ENCODE measurements at regions not wholly inside any gene's neighbourhood (a gene's known extent, or its start where the extent isn't known, plus 50 kb on each side); places are given as distances from the start of the nearest gene placed in this dataset.

DNA sequence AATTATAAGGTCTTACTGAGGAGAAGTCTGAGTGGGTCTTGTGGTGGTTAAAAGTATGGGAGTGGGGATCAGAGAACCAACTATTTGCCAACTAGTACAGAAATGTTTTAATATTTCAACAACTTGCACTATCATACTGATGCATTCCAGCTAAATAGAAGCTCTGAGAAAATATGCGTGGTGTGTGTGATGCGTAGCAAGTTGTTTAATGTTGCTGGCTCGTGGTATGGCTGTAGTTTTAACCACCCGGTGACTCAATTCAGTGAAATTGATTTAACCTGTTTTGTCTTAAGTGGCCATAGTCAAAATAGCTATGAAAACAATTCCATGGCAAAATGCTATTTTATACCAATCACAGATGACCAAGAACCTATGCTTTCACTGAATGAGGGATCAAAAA is 176.5 kb upstream of the SLC24A2 start:
- TF ChIP-seq POLR2A (IDR thresholded peaks at IDR 0.05): no peak
- TF ChIP-seq POLR2AphosphoS5 (IDR thresholded peaks at IDR 0.05; ENCODE audit: insufficient read depth in 1 of 2, low read depth in 1 of 2): no peak
- TF ChIP-seq, protein P1, sequence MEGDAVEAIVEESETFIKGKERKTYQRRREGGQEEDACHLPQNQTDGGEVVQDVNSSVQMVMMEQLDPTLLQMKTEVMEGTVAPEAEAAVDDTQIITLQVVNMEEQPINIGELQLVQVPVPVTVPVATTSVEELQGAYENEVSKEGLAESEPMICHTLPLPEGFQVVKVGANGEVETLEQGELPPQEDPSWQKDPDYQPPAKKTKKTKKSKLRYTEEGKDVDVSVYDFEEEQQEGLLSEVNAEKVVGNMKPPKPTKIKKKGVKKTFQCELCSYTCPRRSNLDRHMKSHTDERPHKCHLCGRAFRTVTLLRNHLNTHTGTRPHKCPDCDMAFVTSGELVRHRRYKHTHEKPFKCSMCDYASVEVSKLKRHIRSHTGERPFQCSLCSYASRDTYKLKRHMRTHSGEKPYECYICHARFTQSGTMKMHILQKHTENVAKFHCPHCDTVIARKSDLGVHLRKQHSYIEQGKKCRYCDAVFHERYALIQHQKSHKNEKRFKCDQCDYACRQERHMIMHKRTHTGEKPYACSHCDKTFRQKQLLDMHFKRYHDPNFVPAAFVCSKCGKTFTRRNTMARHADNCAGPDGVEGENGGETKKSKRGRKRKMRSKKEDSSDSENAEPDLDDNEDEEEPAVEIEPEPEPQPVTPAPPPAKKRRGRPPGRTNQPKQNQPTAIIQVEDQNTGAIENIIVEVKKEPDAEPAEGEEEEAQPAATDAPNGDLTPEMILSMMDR (IDR thresholded peaks at IDR 0.05): no peak
- no peaks in the 10 kb centered on the region for H3K36me3 ChIP-seq
- intact Hi-C loops (cut with DNase I): no loop called here
- no peaks in the 10 kb centered on the region for H3K4me1 ChIP-seq
- no peak overlapping the region for H3K4me3 ChIP-seq
- no peaks in the 10 kb centered on the region for H3K9me3 ChIP-seq
- DNase-seq (ENCODE audit: extremely low spot score in 2 of 2): no peak
- H3K27me3 ChIP-seq: no peaks in the 10 kb centered on the region
- H3K27ac ChIP-seq: no peak overlapping the region

DNA sequence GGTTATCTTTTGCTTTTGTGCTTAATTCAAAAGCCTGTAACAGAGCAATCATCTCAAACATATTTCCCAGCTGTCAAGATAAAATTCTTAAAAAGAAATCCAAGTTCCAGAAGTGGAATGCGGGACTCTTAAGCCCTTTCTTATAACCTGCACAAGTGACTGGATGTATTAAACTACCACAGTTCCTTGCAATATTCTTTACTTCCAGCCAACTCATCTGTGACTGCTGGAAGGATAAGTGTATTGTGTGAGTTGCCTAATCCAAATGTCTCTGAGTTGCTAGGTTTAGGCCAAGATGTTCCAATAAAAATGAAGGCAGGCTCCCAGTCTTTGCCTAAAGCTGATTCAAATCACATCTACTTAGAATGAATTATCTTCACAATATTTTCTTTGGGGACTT is 159.2 kb upstream of the SLC24A2 start:
- Histone ChIP-seq H3K4me3 (no peak overlapping the region), H3K27me3 (no peaks in the 10 kb centered on the region)
- DNase-seq (ENCODE audit: extremely low spot score in 2 of 2): no peak

DNA sequence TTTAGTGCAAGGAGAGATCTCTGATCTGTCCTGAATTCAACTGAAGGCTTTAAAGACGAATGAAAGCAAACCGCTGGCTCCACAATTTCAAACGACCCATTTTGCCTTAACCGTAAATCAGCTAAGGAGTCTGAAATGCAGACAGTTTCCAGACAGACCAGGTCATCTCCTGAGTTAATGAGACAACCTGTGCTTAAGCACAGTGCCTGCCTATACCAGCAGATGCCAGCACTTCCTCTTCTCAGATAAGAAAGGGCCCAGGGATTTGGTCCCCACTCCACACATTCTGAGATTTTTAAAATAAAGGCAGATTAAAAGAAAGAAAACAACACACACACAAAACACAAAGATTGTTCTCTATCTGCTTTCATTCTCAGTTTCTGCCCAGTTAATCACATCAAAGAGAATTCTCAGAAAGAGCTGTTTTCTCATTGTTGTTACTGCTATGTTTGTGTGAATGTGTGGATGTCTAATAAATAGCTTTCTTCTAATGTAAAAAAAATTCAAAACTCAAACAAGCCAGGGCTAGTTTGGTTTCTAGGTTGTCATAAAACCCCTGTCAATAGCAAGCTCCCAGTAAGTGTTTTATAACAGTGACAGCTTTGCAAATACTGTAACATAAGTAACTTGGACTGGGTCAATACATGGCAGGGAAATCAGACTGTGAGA is 157.7 kb upstream of the SLC24A2 start:
- DNase-seq (ENCODE audit: extremely low spot score in 2 of 2): no peak
- no peak overlapping the region for H3K27ac ChIP-seq
- intact Hi-C loops (cut with DNase I): no loop called here
- no peak overlapping the region for H3K4me3 ChIP-seq
- no peaks in the 10 kb centered on the region for H3K27me3 ChIP-seq
- TF ChIP-seq, protein P1 (IDR thresholded peaks at IDR 0.05): no peak
- no peak for TF ChIP-seq POLR2AphosphoS5 (IDR thresholded peaks at IDR 0.05; ENCODE audit: insufficient read depth in 1 of 2, low read depth in 1 of 2)
- no peak for TF ChIP-seq POLR2A (IDR thresholded peaks at IDR 0.05)
- no peaks in the 10 kb centered on the region for H3K36me3 ChIP-seq
- H3K9me3 ChIP-seq: no peaks in the 10 kb centered on the region
- no peaks in the 10 kb centered on the region for H3K4me1 ChIP-seq

More for the DNA sequence above, 159.2 kb upstream of the SLC24A2 start:
- no peaks in the 10 kb centered on the region for H3K36me3 ChIP-seq
- intact Hi-C loops (cut with DNase I): no loop called here
- no peaks in the 10 kb centered on the region for H3K4me1 ChIP-seq
- no peak overlapping the region for H3K27ac ChIP-seq
- H3K9me3 ChIP-seq: no peaks in the 10 kb centered on the region
- TF ChIP-seq POLR2AphosphoS5 (IDR thresholded peaks at IDR 0.05; ENCODE audit: insufficient read depth in 1 of 2, low read depth in 1 of 2) (no peak), POLR2A (IDR thresholded peaks at IDR 0.05) (no peak)
- TF ChIP-seq, protein P1 (IDR thresholded peaks at IDR 0.05): no peak

DNA sequence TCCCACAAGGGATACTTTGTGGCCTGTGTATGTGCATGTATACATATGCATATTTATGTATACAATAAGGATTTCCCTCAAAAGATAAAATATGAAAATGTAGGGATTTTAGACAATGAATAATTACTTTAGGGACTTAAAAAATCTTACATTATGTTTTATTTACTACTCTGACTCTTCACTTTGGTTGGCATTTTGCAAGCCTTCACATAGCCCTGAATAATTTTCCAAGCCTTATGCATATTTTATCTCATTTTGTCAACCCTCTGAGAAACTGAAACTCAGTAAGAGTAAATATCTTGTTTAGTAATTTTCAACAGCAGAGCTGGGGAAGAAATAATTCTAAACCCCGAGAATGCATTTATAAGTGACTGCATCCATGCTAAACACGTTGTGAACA is 153.0 kb upstream of the SLC24A2 start:
- H3K27ac ChIP-seq: no peak overlapping the region
- H3K4me3 ChIP-seq: no peak overlapping the region
- no peak for DNase-seq (ENCODE audit: extremely low spot score in 2 of 2)
- H3K9me3 ChIP-seq: no peaks in the 10 kb centered on the region
- no peaks in the 10 kb centered on the region for H3K27me3 ChIP-seq
- intact Hi-C loops (cut with DNase I): no loop called here
- TF ChIP-seq, protein P1 (IDR thresholded peaks at IDR 0.05): no peak
- no peak for TF ChIP-seq POLR2AphosphoS5 (IDR thresholded peaks at IDR 0.05; ENCODE audit: insufficient read depth in 1 of 2, low read depth in 1 of 2)
- no peak for TF ChIP-seq POLR2A (IDR thresholded peaks at IDR 0.05)
- H3K4me1 ChIP-seq: no peaks in the 10 kb centered on the region
- H3K36me3 ChIP-seq: no peaks in the 10 kb centered on the region

DNA sequence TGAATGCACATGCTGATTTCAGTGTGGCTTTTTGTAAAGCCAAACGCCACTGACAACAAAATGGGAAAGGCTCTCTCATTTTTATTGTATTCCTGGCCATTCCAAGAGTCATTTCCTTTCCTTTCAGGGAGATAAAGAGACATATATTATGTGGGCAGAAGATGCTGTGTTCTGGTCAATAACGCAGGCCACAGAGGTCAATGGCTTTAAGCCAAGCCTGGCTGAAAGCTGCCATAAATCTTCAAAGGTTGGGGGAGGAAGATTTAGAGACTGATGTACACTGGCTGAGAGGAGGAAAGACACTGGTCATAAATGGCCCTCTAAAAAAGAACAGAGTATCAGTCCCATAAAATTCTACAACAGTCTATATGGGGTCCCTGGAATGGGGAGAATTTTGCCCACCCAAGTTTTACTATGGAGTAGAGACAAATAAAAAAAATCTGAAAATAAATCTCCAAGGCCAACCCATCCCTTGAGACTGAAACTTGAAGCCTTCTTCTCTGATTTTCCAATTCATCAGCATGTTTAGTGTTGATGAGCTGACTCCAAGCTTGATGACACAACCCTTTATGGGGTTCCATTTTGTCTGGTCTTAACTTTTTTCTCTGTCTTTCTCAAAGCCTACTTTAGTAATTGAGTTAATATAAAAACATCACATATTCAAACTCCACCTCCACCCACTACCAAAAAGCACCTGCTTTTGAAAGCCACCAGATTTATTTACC is 152.1 kb upstream of the SLC24A2 start:
- DNase-seq (ENCODE audit: extremely low spot score in 2 of 2): no peak
- TF ChIP-seq, protein P1 (IDR thresholded peaks at IDR 0.05): no peak
- TF ChIP-seq POLR2AphosphoS5 (IDR thresholded peaks at IDR 0.05; ENCODE audit: insufficient read depth in 1 of 2, low read depth in 1 of 2): no peak
- no peak for TF ChIP-seq POLR2A (IDR thresholded peaks at IDR 0.05)
- H3K4me3 ChIP-seq: no peak overlapping the region

More for the DNA sequence above, 152.1 kb upstream of the SLC24A2 start:
- no peak overlapping the region for H3K27ac ChIP-seq
- H3K36me3 ChIP-seq: no peaks in the 10 kb centered on the region
- intact Hi-C loops (cut with DNase I): no loop called here
- H3K9me3 ChIP-seq: no peaks in the 10 kb centered on the region
- H3K27me3 ChIP-seq: no peaks in the 10 kb centered on the region
- no peaks in the 10 kb centered on the region for H3K4me1 ChIP-seq
